Neuronal stem cell (in vitro differentiated cells): ENCODE measurements at regions not wholly inside any gene's neighbourhood (a gene's known extent, or its start where the extent isn't known, plus 50 kb on each side); places are given as distances from the start of the nearest gene placed in this dataset.

Source experiments
- DNase-seq: peaks from one replicate; pipeline ENCODE4 v3.0.0-alpha.2; 2013; ENCODE audit warnings: low spot score
- H2AFZ ChIP-seq: one replicate; pipeline ENCODE4 v1.6.1; 2013; ENCODE audit warnings: mild to moderate bottlenecking, low read length, inconsistent platforms
- H2AK5ac ChIP-seq: 2 replicates; pipeline ENCODE4 v1.6.1; 2013; ENCODE audit warnings: low read depth, mild to moderate bottlenecking, inconsistent platforms, low read length, moderate library complexity, mixed read lengths
- H2BK120ac ChIP-seq: 2 replicates; pipeline ENCODE4 v1.6.1; 2013; ENCODE audit warnings: low read depth, mild to moderate bottlenecking, inconsistent platforms, low read length, moderate library complexity, mixed read lengths
- H2BK12ac ChIP-seq: one replicate; pipeline ENCODE4 v1.6.1; 2013; ENCODE audit warnings: low read length, inconsistent platforms
- H2BK15ac ChIP-seq: 2 replicates; pipeline ENCODE4 v1.6.1; 2013; ENCODE audit warnings: mild to moderate bottlenecking, low read length, inconsistent platforms, mixed read lengths
- H2BK5ac ChIP-seq: one replicate; pipeline ENCODE4 v1.6.1; 2013; ENCODE audit warnings: inconsistent platforms, mild to moderate bottlenecking, low read length, moderate library complexity
- H3K14ac ChIP-seq: one replicate; pipeline ENCODE4 v1.6.1; 2013; ENCODE audit warnings: low read length, inconsistent platforms
- H3K18ac ChIP-seq: 2 replicates; pipeline ENCODE4 v1.6.1; 2013; ENCODE audit warnings: low read length, inconsistent platforms
- H3K23ac ChIP-seq: 2 replicates; pipeline ENCODE4 v1.6.1; 2013; ENCODE audit warnings: low read depth, mild to moderate bottlenecking, mixed read lengths, low read length, inconsistent platforms; ENCODE audit not compliant: poor library complexity
- H3K27ac ChIP-seq: replicated peaks from 3 replicates; pipeline ENCODE4 v1.5.1; 2013; ENCODE audit warnings: low read length, inconsistent platforms
- H3K27me3 ChIP-seq, 3 experiments: 2 replicates each; pipeline ENCODE4 v1.6.1; 2013; ENCODE audit warnings: low read length in 3 of 3, mild to moderate bottlenecking in 2 of 3, inconsistent platforms in 1 of 3, low read depth in 1 of 3, mixed read lengths in 1 of 3, moderate library complexity in 1 of 3; ENCODE audit not compliant: control insufficient read depth in 3 of 3, insufficient read depth in 3 of 3
- H3K36me3 ChIP-seq, 2 donors: replicated peaks in 1 of 2; 2 replicates each; pipeline ENCODE4 v1.6.1; 2013; ENCODE audit warnings: low read length in 2 of 2; ENCODE audit not compliant: control insufficient read depth in 2 of 2, insufficient read depth in 2 of 2
- H3K4ac ChIP-seq: 2 replicates; pipeline ENCODE4 v1.6.1; 2013; ENCODE audit warnings: inconsistent platforms, mild to moderate bottlenecking, low read length, moderate library complexity
- H3K4me1 ChIP-seq, 2 donors: 1 replicate in 1 of 2; 2 replicates in 1 of 2; pipeline ENCODE4 v1.6.1; 2013; ENCODE audit warnings: low read length in 2 of 2, low read depth in 1 of 2; ENCODE audit not compliant: control insufficient read depth in 2 of 2, insufficient read depth in 1 of 2
- H3K4me2 ChIP-seq: one replicate; pipeline ENCODE4 v1.6.1; 2013; ENCODE audit warnings: mild to moderate bottlenecking, low read length, inconsistent platforms; ENCODE audit not compliant: insufficient read depth, poor library complexity, severe bottlenecking
- H3K4me3 ChIP-seq, 2 donors: 2 replicates each; pipeline ENCODE4 v1.5.1; 2013; ENCODE audit warnings: low read length in 2 of 2, mild to moderate bottlenecking in 2 of 2, inconsistent platforms in 1 of 2, moderate library complexity in 1 of 2
- H3K79me1 ChIP-seq: one replicate; pipeline ENCODE4 v1.6.1; 2013; ENCODE audit warnings: low read depth, mild to moderate bottlenecking, inconsistent platforms, low read length, moderate library complexity
- H3K9ac ChIP-seq: one replicate; pipeline ENCODE4 v1.6.1; 2013; ENCODE audit warnings: mild to moderate bottlenecking, low read depth, low read length, inconsistent platforms; ENCODE audit not compliant: poor library complexity
- H3K9me3 ChIP-seq, 2 donors: replicated peaks in 1 of 2; 2 replicates each; pipeline versions ENCODE3 to v1.6.1; 2013; ENCODE audit warnings: low read length in 2 of 2, mild to moderate bottlenecking in 2 of 2, inconsistent platforms in 1 of 2, low read depth in 1 of 2, mixed read lengths in 1 of 2, moderate library complexity in 1 of 2; ENCODE audit not compliant: control insufficient read depth in 2 of 2, insufficient read depth in 1 of 2
- H4K8ac ChIP-seq: one replicate; pipeline ENCODE4 v1.6.1; 2013; ENCODE audit warnings: low read depth, mild to moderate bottlenecking, inconsistent platforms, low read length, moderate library complexity
- H4K91ac ChIP-seq: one replicate; pipeline ENCODE4 v1.6.1; 2013; ENCODE audit warnings: low read length, low read depth, mild to moderate bottlenecking, inconsistent platforms; ENCODE audit not compliant: poor library complexity
- WGBS, 2 donors: extraction: QIAGEN DNeasy Blood & Tissue Kit; methylation state at CpG; one replicate each; pipeline ENCODE4 v1.1.7; 2013; ENCODE audit warnings: missing lambda C conversion rate in 2 of 2, mixed read lengths in 1 of 2; ENCODE audit not compliant: insufficient read length in 2 of 2, insufficient replicate concordance in 1 of 2; ENCODE audit errors: extremely low coverage in 2 of 2; 5-methylcytosine and 5-hydroxymethylcytosine counted together

DNA sequence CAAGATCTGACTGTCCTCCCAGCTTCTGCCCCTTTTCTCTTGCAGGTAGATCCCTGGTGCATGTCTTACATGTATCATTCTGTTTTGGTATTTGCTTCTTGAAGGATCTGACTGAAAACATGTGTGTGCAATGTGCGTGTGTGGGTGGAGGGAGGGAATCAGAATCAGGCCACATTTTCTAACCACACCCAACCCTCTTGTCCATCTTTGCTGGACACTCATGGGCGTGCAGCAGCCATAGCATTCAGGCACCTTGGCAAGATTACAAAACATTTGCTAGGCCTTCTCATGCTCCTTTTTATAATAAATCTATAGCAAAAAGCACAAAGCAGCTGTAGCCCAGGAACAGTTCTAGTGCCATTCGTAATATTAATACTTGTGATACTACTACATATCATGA is 233.6 kb upstream of the E2F7 start:
- H3K4me1 ChIP-seq, result no peaks in the 10 kb centered on the region
- no peak overlapping the region for H2AK5ac ChIP-seq
- H3K9me3 ChIP-seq, result no peaks in the 10 kb centered on the region
- no peaks in the 10 kb centered on the region for H3K36me3 ChIP-seq
- no peak overlapping the region for H3K4ac ChIP-seq
- no peak overlapping the region for H4K8ac ChIP-seq
- no peak overlapping the region for H2AFZ ChIP-seq
- H2BK15ac ChIP-seq, result no peak overlapping the region
- no peak overlapping the region for H3K18ac ChIP-seq
- no peak overlapping the region for H2BK5ac ChIP-seq
- H2BK120ac ChIP-seq, result no peak overlapping the region
- H3K27me3 ChIP-seq, result peaks cover 0 to 4% (median 0%) of the 10 kb centered on the region in 3 experiments
- H3K4me2 ChIP-seq, result no peak overlapping the region
- no peak overlapping the region for H3K14ac ChIP-seq
- H3K27ac ChIP-seq, result no peak overlapping the region
- no peak for DNase-seq
- H3K4me3 ChIP-seq, result no peak overlapping the region
- no peak overlapping the region for H3K23ac ChIP-seq
- no peaks in the 10 kb centered on the region for H3K79me1 ChIP-seq
- WGBS, 2 donors, result no CpG with 5 or more reads among the region's 3 CpGs
- H3K9ac ChIP-seq, result no peak overlapping the region
- H4K91ac ChIP-seq, result no peak overlapping the region
- no peak overlapping the region for H2BK12ac ChIP-seq

DNA sequence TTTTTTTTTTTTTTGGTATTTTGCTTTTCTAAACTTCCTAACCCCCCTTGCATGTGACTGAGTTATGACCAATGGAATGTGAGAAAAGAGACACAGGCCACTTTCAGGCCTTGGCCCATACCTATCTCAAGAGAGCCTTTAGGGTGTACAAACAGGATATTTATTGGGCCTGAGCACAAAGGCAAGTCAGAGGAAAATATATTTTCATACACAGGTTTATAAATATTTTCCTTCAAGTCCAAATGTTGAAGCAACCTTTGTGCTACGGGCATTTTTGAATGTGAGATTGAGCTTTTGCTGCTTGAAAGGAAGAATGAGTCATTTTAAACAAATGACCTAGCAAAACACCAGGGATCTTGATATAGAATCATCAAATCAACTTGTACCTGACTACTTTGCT is 228.6 kb upstream of the E2F7 start:
- H3K9me3 ChIP-seq, result no peaks in the 10 kb centered on the region
- no peak overlapping the region for H2BK12ac ChIP-seq
- no peak overlapping the region for H3K4ac ChIP-seq
- H3K23ac ChIP-seq, result no peak overlapping the region
- H3K27ac ChIP-seq, result no peak overlapping the region
- H4K8ac ChIP-seq, result no peak overlapping the region
- H3K18ac ChIP-seq, result no peak overlapping the region
- no peaks in the 10 kb centered on the region for H3K79me1 ChIP-seq
- H2AFZ ChIP-seq, result no peak overlapping the region
- H3K36me3 ChIP-seq, result no peaks in the 10 kb centered on the region
- no peak overlapping the region for H3K4me2 ChIP-seq
- no peak overlapping the region for H2BK15ac ChIP-seq
- no peak overlapping the region for H2AK5ac ChIP-seq
- no CpG with 5 or more reads among the region's 1 CpG for WGBS, 2 donors
- H3K9ac ChIP-seq, result no peak overlapping the region
- no peak for DNase-seq
- no peaks in the 10 kb centered on the region for H3K4me1 ChIP-seq
- no peak overlapping the region for H2BK120ac ChIP-seq
- no peak overlapping the region for H3K4me3 ChIP-seq
- no peak overlapping the region for H4K91ac ChIP-seq
- peaks cover 0 to 3% (median 0%) of the 10 kb centered on the region in 3 experiments for H3K27me3 ChIP-seq
- H2BK5ac ChIP-seq, result no peak overlapping the region
- H3K14ac ChIP-seq, result no peak overlapping the region

DNA sequence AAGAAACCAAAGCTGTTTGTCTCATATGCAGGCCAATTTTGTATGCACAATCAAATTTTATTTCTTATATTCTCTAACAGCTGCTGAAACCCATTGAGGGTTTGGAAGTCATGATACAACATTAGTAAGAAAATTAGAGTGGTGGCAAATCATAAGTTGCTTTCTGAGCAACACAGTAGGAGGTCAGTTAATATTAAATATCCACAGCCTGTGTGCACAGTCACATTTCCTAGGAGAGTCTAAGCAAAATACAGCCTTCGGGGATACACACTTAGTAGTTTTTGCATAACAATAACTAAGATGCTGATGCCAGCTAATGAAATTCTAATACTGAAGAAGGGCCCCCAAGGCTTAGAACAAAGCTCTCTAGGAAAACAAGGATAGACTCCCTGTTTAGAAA is 209.6 kb upstream of the E2F7 start:
- no peak for DNase-seq
- no CpG with 5 or more reads among the region's 1 CpG for WGBS, 2 donors
- no peaks in the 10 kb centered on the region for H3K27me3 ChIP-seq
- H2AK5ac ChIP-seq, result no peak overlapping the region
- no peak overlapping the region for H2BK15ac ChIP-seq
- no peak overlapping the region for H3K4me2 ChIP-seq
- H3K36me3 ChIP-seq, result no peaks in the 10 kb centered on the region
- H3K9ac ChIP-seq, result no peak overlapping the region
- H2BK12ac ChIP-seq, result no peak overlapping the region
- no peak overlapping the region for H3K4ac ChIP-seq
- no peak overlapping the region for H3K18ac ChIP-seq
- H3K4me3 ChIP-seq, result no peak overlapping the region
- no peak overlapping the region for H2AFZ ChIP-seq
- H3K79me1 ChIP-seq, result no peaks in the 10 kb centered on the region
- H3K9me3 ChIP-seq, result no peaks in the 10 kb centered on the region
- peaks cover 0 to 3% of the 10 kb centered on the region in 2 donors for H3K4me1 ChIP-seq
- H2BK5ac ChIP-seq, result no peak overlapping the region
- no peak overlapping the region for H4K91ac ChIP-seq
- H3K23ac ChIP-seq, result no peak overlapping the region
- H3K14ac ChIP-seq, result no peak overlapping the region
- H4K8ac ChIP-seq, result no peak overlapping the region
- H3K27ac ChIP-seq, result no peak overlapping the region
- H2BK120ac ChIP-seq, result no peak overlapping the region

DNA sequence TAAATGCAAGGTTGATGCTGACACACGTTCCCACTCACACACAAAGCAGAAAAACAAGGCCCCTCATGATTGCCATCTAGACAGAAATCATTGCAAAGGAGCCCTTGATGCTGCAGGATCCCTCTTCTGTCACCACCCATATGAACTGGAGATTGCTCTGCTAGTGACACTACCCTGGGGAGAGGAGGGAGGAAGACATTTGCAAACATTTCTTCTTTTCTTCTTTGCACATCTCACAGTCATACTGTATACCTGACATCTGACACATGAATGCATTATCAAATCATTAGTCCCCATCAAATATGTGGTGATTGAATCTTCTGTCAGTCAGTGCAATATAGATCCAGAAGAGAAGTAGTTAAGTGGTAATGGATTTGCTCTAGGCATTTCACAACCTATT is 208.5 kb upstream of the E2F7 start:
- Histone ChIP-seq H2BK120ac (no peak overlapping the region), H3K14ac (no peak overlapping the region), H2AK5ac (no peak overlapping the region), H3K4me1 (peaks cover 0 to 3% of the 10 kb centered on the region in 2 donors), H3K4me3 (no peak overlapping the region), H3K4me2 (no peak overlapping the region), H3K9me3 (no peaks in the 10 kb centered on the region), H2BK5ac (no peak overlapping the region), H3K4ac (no peak overlapping the region), H3K23ac (no peak overlapping the region), H2BK15ac (no peak overlapping the region), H3K36me3 (no peaks in the 10 kb centered on the region), H3K27ac (no peak overlapping the region), H2AFZ (no peak overlapping the region), H3K9ac (no peak overlapping the region), H3K18ac (no peak overlapping the region), H3K79me1 (no peaks in the 10 kb centered on the region), H3K27me3 (no peaks in the 10 kb centered on the region), H4K8ac (no peak overlapping the region), H2BK12ac (no peak overlapping the region), H4K91ac (no peak overlapping the region)
- DNase-seq, result no peak
- no CpG with 5 or more reads among the region's 1 CpG for WGBS, 2 donors
